ENCODE measurements at regions not wholly inside any gene's neighbourhood (a gene's known extent, or its start where the extent isn't known, plus 50 kb on each side); places are given as distances from the start of the nearest gene placed in this dataset.

DNA sequence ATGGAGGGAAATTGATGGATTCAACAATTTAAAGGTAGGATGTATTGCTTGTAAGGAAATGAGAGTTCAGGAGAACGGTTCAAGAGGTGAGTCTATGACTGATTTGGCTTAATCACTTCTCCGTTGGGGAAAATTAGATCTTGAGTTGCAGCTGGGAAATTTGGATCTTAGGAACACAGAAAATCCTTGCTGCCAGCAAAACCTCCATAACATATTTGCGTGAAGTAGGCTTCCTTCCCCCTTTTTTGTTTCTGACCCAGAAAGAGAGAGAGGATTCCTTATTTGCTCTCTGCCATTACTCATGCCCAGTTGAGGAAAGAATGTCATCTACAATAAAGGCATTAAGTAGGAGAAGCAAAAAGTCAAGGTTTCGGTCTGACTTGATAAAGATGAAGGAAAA lies 73.5 kb upstream of the PDC start:
- TF ChIP-seq, protein P1, sequence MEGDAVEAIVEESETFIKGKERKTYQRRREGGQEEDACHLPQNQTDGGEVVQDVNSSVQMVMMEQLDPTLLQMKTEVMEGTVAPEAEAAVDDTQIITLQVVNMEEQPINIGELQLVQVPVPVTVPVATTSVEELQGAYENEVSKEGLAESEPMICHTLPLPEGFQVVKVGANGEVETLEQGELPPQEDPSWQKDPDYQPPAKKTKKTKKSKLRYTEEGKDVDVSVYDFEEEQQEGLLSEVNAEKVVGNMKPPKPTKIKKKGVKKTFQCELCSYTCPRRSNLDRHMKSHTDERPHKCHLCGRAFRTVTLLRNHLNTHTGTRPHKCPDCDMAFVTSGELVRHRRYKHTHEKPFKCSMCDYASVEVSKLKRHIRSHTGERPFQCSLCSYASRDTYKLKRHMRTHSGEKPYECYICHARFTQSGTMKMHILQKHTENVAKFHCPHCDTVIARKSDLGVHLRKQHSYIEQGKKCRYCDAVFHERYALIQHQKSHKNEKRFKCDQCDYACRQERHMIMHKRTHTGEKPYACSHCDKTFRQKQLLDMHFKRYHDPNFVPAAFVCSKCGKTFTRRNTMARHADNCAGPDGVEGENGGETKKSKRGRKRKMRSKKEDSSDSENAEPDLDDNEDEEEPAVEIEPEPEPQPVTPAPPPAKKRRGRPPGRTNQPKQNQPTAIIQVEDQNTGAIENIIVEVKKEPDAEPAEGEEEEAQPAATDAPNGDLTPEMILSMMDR (IDR thresholded peaks at IDR 0.05; ENCODE audit: insufficient read depth, low read length, poor library complexity, severe bottlenecking): no peak
- no peak for TF ChIP-seq EZH2phosphoT487 (conservative IDR thresholded peaks at IDR 0.05; ENCODE audit: low read length)
